ENCODE measurements at regions not wholly inside any gene's neighbourhood (a gene's known extent, or its start where the extent isn't known, plus 50 kb on each side); places are given as distances from the start of the nearest gene placed in this dataset.

- TF ChIP-seq GATA2 (IDR thresholded peaks at IDR 0.05; ENCODE audit: low read depth, low read length) (no peak), GATA3 (IDR thresholded peaks at IDR 0.05; ENCODE audit: low read depth, low read length) (no peak)
These were observed 89.1 kb downstream of the NMUR2 start for GRCh38 chr5:152315942-152316341.

All from SH-SY5Y (cell line).